Lung (tissue), 11 donors: ENCODE measurements at regions not wholly inside any gene's neighbourhood (a gene's known extent, or its start where the extent isn't known, plus 50 kb on each side); places are given as distances from the start of the nearest gene placed in this dataset.

Experiments
- ATAC-seq: fragments of 200-7000 bp; cut with Tn5 transposase; one replicate; pipeline ENCODE4 v1.9.1; 2020; ENCODE audit warnings: moderate number of reproducible peaks; ENCODE audit not compliant: insufficient read depth, low FRiP score
- DNase-seq, 3 donors: peaks; one replicate each; pipeline ENCODE4 v3.0.0-alpha.2; 2013 to 2017
- H3K27ac ChIP-seq, 2 donors: one replicate each; pipeline ENCODE4 v1.5.1; 2013; ENCODE audit warnings: mild to moderate bottlenecking in 2 of 2, moderate library complexity in 2 of 2, control low read depth in 1 of 2, inconsistent platforms in 1 of 2, low read depth in 1 of 2, low read length in 1 of 2
- H3K27me3 ChIP-seq, 3 donors: one replicate each; pipeline ENCODE4 v1.5.1; 2013; ENCODE audit warnings: low read length in 2 of 3; ENCODE audit not compliant: control insufficient read depth in 3 of 3, insufficient read depth in 3 of 3
- H3K36me3 ChIP-seq, 4 donors: one replicate each; pipeline ENCODE4 v1.5.1; 2013; ENCODE audit warnings: low read length in 4 of 4, mild to moderate bottlenecking in 1 of 4, moderate library complexity in 1 of 4; ENCODE audit not compliant: control insufficient read depth in 4 of 4, insufficient read depth in 4 of 4
- H3K4me1 ChIP-seq, 5 donors: one replicate each; pipeline ENCODE4 v1.5.1; 2013; ENCODE audit warnings: low read length in 5 of 5, mild to moderate bottlenecking in 2 of 5, moderate library complexity in 1 of 5; ENCODE audit not compliant: control insufficient read depth in 5 of 5, insufficient read depth in 5 of 5
- H3K4me3 ChIP-seq: one replicate; pipeline ENCODE4 v1.5.1; 2013; ENCODE audit warnings: mild to moderate bottlenecking, control low read depth, moderate library complexity
- H3K9ac ChIP-seq, 2 donors: one replicate each; pipeline ENCODE4 v1.5.1; 2013; ENCODE audit warnings: low read length in 2 of 2, control low read depth in 1 of 2; ENCODE audit not compliant: insufficient read depth in 1 of 2
- H3K9me3 ChIP-seq, 4 donors: one replicate each; pipeline ENCODE4 v1.5.1; 2013; ENCODE audit warnings: low read length in 3 of 4, mild to moderate bottlenecking in 1 of 4, moderate library complexity in 1 of 4; ENCODE audit not compliant: control insufficient read depth in 4 of 4, insufficient read depth in 3 of 4
- CTCF ChIP-seq: IDR thresholded peaks from 2 replicates; pipeline ENCODE4 v1.5.1; 2012; ENCODE audit warnings: mild to moderate bottlenecking; ENCODE audit errors: control extremely low read depth, extremely low read depth
- WGBS, 2 donors: extraction: QIAGEN DNeasy Blood & Tissue Kit; methylation state at CpG; one replicate each; pipeline ENCODE4 v1.1.7; 2013; 5-methylcytosine and 5-hydroxymethylcytosine counted together
- donor health status: control.
- donor health status: control.
- donor health status: Bipolar disorder and iron deficiency.
- donor health status: healthy.
- donor health status: DM: yes; HTN: yes; CAD: no.

GRCh38 chr3:178170698-178171535 lies 365.3 kb upstream of the KCNMB2 start:
- 70 to 75% methylated on average over 4 of the region's 4 CpGs for WGBS, 2 donors
- Histone ChIP-seq H3K4me3 (no peak overlapping the region), H3K27me3 (no peaks in the 10 kb centered on the region), H3K27ac (peak overlapping the region in 1 of 2 donors; percentile 45), H3K9me3 (no peaks in the 10 kb centered on the region), H3K9ac (no peak overlapping the region), H3K4me1 (peaks cover 0 to 11% (median 4%) of the 10 kb centered on the region in 5 donors), H3K36me3 (no peaks in the 10 kb centered on the region)
- peak in 2 of 3 donors; percentile 59 to 76 for DNase-seq
- no peak for TF ChIP-seq CTCF
- ATAC-seq: peak; percentile 58

- H3K4me1 ChIP-seq: peaks cover 0 to 11% (median 4%) of the 10 kb centered on the region in 5 donors
- TF ChIP-seq CTCF: no peak
- no peak overlapping the region for H3K4me3 ChIP-seq
- no peaks in the 10 kb centered on the region for H3K9me3 ChIP-seq
- 96 to 100% methylated on average over 2 of the region's 2 CpGs for WGBS, 2 donors
- no peak overlapping the region for H3K27ac ChIP-seq
- no peaks in the 10 kb centered on the region for H3K27me3 ChIP-seq
- ATAC-seq: no peak
- H3K9ac ChIP-seq: no peak overlapping the region
- no peaks in the 10 kb centered on the region for H3K36me3 ChIP-seq
- DNase-seq: no peak
Observed at GRCh38 chr3:178172121-178172520, 364.1 kb upstream of the KCNMB2 start.

GRCh38 chr3:178174201-178174915 lies 361.9 kb upstream of the KCNMB2 start:
- ATAC-seq (no peak), DNase-seq (no peak)
- no peak overlapping the region for H3K27ac ChIP-seq
- TF ChIP-seq CTCF: no peak
- no peaks in the 10 kb centered on the region for H3K9me3 ChIP-seq
- no peak overlapping the region for H3K4me3 ChIP-seq
- H3K27me3 ChIP-seq: no peaks in the 10 kb centered on the region
- H3K4me1 ChIP-seq: peaks cover 0 to 11% (median 4%) of the 10 kb centered on the region in 5 donors
- no peak overlapping the region for H3K9ac ChIP-seq
- 66 to 87% methylated on average over 2 of the region's 2 CpGs for WGBS, 2 donors
- H3K36me3 ChIP-seq: no peaks in the 10 kb centered on the region
